HG03354 (cell line): ENCODE measurements at regions not wholly inside any gene's neighbourhood (a gene's known extent, or its start where the extent isn't known, plus 50 kb on each side); places are given as distances from the start of the nearest gene placed in this dataset.

Experiments used
- ATAC-seq: cut with Tn5 transposase; IDR thresholded peaks from one replicate; pipeline ENCODE4 v1.9.1; 2021; ENCODE audit warnings: mild to moderate bottlenecking; ENCODE audit not compliant: unreplicated experiment, poor library complexity, severe bottlenecking

DNA sequence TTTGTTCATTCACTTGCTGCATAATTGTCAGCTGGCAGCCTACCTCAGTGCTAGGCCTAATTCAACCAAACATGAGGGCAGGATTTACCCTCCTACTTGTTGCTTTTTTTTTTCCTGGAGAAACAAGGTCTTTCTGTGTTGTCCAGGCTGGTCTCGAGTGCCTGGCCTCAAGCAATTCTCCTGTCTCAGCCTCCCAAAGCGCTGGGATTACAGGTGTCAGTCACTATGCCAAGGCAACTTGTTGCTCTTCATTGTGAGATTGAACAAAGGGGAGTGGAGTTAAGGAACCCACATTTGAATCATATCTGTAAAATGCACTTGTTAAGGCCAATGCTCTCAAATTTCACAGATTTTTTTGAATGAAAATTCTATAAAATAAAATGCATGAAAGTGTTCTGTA, 380.5 kb downstream of the TMEM161B start:
- no peak for ATAC-seq

DNA sequence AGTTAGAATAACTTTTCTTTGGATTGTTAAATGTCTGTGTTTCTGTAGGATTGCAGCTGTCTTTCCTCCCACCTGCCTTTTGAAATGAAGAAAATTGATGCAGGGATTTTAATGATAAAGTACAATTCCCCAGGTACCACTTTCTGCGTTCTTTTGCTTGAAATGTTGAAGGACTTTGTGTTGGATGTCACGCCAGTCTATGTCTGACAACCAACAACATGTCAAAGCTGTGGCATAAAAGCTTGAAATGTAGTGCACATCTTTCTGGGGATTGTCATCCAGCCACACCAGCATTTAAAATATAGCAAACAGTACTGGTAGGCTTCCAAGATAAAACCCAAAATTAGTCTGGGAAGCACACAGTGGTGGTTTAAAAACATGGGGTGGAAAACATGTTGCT, 381.4 kb downstream of the TMEM161B start:
- ATAC-seq = no peak

DNA sequence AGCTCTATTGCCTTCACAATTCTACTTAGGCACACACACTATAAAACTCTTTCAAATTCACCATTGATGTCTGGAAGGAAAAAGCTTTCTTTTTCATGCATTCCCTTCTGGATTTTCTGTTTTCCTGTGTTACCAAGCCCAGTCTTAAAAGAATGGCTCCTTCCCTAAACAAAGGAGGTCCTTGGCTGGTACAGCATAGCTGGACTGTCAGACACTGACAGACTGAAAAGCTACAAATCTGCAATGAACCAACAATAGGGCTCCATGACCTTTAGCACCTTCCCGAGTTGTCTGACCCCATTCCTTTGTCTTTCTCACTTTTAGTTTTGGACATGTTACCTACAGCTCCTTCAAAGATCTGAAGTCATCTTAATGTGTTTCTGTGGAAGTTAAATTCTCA, 382.5 kb downstream of the TMEM161B start:
- no peak for ATAC-seq

DNA sequence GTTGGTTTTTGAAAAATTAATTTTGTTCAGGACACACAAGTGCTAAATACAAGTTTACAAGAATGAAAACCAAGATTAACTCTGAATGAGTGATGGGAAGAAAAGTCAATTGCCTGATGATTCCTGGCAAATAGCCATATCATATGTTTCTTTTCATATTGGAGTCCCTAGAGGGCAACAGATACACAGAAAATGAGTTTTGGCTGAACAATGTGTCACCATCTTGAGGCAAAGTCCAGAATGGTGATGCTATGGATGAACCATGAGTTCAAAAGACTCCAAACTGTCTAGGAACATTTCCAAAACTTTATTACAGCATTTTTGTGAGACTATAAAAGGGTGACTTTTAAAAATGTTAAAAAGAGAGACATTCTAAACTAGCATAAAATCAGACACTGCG, 382.9 kb downstream of the TMEM161B start:
- no peak for ATAC-seq

DNA sequence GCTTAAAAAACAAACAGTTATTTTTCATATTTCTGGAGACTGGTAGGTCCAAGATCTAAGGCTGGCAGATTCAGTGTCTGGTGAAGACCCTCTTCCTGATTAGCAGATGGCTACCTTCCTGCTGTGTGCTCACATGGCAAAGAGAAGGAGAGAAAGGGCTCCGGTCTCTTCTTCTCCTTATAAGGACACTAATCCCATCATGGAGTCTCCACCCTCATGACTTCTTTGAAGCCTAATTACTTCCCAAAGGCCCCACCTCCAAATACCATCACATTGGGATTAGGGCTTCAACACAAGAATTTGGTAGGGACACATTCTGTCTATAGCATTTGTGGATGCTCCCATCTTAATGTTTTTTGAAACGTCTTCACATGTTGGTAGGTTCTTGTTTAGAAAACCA, 391.1 kb downstream of the TMEM161B start:
- no peak for ATAC-seq

DNA sequence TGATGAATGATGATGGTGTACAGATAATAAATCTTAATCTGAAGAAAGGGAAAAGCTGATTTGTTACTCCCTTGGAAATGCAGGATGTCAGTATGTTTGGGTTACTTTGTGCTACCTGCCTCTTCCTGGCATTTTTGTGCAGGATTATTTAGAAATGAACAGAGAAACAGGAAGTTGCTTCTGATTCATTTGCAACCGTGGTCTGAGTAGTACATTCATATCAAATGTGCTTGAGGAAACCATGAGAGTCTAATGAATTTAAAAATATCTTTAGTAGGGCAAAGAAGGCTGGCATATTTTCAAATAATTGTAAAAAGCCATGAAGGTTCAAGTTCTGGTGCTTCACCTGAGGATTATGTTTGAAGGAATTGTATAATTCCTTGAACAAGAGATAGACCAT, 391.6 kb downstream of the TMEM161B start:
- ATAC-seq = no peak

DNA sequence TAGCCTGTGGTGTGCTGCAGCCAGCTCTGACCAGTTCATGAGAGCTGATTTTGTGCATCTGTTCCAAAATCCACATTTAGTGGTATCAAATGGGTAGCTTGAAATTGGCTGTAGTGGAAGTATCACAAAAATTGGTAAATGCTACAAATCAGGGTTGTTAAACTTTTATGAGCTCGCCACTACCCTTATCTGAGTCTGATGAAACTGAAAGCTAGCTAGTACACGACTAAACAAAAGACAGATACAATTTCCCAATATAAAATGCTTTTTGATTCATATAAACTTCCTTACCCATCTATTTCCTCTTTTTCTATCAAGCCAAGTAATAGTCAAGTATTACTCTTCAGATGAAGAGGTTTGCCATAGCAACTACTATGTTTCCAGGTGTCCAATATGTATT, 392.0 kb downstream of the TMEM161B start:
- no peak for ATAC-seq

DNA sequence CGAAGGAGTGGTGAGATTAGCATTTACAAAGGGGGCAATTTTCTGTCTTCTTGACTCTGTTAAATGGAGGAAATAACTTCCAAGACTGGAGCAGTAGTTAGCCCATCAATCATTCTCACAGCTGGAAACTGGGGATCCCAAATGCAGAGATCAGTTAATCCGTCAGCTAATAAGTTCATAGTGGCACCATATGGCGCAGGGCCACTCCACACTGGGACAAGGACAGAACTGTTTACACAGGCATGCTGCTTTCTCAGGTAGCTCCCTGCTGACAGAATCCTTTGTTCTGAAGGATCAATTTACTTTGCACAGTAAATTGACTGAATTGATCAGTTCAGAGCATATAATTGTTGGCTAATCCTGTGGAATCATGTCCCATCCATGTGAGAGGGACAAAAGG, 395.7 kb downstream of the TMEM161B start:
- no peak for ATAC-seq

DNA sequence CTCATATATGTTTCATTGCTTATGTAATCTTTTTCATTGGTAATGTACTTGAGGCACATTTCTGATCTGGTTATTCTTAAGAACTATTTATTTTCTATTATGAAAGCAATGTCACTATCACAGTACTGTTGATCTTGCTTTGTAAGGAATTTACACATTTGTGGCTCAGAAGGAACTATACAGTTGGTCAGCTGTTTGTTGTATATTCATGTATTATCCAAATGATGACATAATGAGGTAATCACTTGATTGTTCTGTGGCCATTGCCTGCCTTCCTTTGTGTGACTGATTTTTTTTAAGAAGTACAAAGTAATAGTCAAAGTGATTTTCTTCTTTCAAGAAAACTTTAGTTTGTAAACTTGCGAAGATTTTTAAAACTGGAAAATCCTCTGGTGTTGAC, 399.9 kb downstream of the TMEM161B start:
- no peak for ATAC-seq

DNA sequence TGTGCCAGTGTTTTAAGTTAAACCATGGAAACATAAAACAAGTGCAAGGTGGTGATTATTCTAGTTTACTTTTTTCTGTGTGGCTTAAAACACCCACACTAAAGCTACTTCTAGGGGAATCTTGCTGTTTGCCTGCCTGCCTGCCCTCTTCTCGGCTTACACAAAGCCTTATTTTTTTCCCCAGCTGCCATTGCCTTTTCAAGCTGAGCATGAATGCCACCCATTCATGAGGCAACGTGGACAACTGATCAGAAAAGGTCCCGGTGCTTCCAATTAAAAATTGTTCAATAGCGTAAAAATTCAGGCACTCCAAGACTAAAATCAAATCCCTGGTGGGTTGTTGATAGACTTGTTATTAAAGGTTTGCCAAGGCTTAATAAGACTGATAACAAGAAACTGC, 401.4 kb downstream of the TMEM161B start:
- no peak for ATAC-seq

DNA sequence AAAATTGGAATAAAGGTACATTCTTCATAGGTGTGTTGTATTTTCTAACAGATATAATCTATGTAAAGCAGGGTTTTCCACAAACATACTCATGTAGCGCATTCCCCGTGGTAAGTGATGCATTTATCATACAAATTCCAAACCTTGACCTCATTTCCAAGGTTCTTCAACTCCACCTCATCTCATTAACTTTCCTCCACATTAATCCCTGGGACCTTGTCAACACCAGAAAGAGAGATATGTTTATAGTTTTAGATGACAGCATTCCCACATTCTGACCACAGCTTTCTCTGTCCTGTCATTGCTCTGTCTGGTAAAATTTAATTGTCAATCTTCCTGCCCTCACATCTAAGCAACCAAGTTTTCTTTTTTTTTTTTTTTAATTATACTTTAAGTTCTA, 415.1 kb downstream of the TMEM161B start:
- ATAC-seq = no peak

DNA sequence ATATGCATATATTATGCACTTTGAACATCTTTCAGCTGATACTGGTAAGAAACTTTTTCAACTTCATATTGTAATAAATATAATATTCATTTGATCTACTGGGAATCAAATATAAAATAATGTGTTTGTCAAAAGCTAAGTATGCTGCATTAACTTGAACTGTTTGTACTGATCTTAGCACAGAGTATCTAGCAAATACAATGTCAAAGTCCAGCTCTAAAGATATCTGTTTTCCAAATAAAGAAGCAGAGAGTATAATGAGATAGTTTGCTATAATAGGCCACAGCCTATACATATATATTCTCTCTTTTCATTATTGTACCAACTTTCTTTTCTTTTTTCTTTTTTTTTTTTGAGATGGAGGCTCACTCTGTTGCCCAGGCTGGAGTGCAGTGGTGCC, 417.0 kb downstream of the TMEM161B start:
- no peak for ATAC-seq

DNA sequence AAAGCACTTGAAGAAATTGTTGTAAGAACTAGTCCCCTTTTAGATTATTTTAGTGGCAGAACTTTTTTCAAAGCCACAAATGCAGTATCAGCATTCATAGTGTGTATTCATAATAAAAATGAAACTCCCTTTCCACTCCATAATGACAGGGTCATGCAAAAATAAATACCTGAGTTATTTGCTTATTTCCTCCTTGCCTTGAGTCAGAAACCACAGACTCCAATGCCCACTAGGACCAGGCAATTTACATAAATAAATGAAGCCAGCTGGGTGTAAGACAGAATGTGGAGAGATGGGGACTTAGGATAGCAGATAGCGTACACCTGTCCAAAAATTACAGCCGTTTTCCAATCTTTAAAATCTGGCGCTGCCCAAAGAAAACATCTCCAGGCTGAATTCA, 417.8 kb downstream of the TMEM161B start:
- no peak for ATAC-seq

DNA sequence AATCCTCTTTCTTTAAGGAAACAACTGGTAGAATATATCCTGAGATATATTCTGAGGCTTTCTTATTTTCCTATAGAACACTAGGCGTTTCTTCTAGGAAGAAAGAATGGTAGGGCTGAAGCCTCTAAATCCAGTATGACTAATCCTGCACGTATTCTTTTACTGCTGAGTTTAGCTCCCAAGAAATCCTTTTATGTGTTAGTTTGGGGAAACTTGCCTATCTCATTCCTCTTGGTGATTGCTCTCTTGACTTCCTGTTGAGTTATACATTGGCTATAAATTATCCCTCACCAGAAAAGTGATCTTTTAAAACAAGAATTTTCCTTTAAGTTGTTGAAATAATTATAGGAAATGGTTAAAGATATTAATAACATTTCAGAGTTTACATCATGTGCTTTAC, 422.9 kb downstream of the TMEM161B start:
- ATAC-seq = no peak

DNA sequence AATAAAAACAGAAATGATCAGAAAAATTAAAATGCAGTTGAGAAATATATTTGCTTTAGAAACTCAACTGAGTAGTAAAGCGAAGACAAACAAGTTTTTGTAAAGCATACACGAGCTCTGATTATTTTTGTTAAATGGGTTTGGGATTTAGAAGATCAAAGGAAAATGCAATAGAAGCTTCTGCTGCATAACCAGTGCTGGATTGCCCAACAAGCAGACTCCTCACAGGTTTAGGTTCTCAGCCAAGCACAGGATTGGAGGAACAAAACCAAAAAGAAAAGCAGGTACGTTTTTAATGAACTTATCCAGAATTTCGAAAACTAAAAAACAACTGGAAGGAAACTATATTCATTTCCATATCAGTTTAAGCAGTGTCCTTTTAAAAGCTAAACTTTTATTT, 423.8 kb downstream of the TMEM161B start:
- no peak for ATAC-seq

DNA sequence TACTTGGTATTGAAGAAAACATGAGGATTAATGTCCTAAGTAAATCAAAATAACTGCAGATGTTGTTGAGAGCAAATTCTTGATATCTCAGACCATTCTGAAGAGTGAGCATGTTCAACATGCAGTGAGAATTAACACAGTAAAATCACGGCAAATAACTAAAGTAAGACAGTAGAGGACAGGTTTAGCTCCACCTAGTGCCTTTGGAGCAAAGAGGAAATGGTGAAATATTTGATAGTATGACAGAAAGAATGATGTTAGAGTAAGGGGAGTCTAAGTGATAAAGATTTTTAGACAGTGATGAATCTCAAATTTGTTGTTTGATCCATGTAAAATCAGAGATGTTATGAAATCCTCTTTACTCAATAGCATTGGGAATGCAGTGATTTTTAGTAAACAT, 424.2 kb downstream of the TMEM161B start:
- no peak for ATAC-seq

DNA sequence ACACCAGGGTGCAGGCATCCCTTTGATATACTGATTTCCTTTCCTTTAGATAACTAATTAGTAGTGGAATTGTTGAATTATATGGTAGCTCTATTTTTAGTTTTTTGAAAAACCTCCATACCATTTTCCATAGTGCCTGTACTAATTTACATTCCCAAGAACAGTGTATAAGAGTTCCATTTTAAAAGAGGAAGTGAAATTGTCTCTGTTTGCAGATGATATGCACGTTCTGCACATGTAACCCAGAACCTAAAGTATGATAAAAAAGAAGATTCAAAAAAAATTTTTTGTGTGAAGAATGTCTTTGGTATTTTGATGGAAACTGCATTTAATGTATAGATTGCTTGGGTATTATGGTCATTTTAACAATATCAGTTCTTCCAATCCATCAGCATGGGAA, 424.0 kb upstream of the CCNH start:
- ATAC-seq = no peak

DNA sequence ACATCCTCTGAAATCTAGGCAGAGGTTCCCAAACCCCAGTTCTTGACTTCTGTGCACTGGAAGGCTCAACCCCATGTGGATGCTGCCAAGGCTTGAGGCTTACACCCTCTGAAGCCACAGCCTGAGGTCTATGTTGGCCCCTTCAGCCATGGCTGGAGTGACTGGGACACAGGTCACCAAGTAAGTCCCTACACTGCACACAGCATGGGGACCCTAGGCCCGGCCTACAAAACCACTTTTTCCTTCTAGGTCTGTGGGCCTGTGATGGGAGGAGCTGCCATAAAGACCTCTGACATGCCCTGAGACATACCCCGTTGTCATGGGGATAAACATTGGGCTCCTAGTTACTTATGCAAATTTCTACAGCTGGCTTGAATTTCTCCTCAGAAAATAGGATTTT, 418.8 kb upstream of the CCNH start:
- ATAC-seq = no peak

DNA sequence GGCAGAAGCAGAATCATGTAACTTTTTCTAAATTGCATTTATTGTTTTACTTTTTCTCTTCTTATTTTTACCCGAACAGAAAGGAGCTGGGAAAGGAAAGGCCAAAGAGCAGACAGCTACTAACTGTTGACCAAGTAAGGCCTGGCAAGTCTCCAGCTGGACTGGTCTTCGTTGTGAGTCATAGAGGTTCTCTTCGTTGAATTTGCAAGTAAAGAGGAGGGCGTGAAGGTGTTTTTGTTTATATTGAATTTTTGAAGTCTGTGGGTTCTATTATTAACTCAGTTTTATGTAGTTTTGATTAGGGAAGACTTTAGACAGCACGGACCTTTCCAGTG, 416.5 kb upstream of the CCNH start:
- no peak for ATAC-seq

DNA sequence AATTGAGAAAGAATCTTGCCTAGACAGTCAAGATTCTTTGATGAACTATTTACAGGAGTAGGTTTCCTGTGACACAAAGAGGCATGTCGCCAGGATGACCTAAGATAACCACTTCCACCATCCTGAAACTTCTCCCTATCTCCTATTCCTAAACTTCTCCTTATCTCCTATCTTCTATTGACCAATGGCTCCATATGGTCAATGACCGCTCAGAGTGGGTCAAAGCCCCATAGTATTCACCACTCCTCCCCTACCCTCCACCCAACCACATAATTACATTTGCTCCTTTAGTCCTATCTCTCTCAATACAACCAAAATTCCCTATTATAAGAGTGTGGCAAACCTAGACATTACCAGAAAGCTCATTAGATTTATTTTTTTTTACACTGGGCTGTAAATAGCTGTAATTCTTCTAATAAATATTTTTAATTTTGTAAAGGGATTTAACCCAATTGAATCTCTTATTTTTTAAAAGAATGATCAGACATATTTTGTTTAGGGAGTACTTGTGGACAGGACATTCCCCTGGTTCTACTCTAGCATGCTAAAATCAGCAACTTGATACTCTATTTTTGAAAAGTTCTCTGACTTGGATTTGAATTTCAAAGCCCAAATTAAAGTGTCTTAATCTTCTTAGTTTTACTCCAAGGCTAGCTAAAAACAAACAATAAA, 416.0 kb upstream of the CCNH start:
- ATAC-seq = no peak

DNA sequence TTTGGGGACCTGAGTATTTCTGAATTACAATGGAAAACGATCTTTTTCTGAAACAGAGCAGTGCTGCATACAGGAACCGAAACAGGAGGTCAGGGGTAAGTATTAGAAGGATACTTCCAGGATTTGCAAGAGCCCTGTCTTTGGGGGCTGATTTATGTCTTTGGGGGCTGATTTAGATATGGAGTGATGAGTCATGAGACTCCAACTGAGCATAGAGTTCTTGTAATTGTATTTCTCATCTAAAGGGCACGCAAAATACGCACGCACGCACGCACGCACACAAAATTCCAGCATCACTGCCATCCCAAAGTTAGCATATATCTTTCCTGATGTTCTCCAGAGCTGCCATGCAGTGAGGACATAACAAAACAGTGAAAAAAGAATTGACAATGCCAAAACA, 414.8 kb upstream of the CCNH start:
- no peak for ATAC-seq

DNA sequence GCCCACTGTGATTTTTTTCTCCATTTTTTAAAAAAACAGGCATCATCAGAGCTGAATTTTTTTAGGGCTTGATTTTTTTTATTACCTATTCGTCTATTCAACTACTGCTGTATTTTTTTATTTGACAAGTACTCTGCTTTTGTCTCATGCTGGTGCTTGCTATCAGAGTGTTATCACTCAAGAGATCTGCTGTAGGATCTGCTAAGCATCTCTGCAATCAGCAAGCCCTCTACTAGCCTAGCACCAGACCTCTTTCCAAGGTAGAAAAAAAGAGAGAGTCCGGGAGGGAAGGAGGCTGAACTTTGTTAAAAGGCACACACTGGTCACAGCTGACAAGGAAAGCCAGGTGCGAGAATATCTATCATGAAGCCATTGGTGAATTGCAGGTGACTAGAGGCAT, 413.8 kb upstream of the CCNH start:
- ATAC-seq = no peak

DNA sequence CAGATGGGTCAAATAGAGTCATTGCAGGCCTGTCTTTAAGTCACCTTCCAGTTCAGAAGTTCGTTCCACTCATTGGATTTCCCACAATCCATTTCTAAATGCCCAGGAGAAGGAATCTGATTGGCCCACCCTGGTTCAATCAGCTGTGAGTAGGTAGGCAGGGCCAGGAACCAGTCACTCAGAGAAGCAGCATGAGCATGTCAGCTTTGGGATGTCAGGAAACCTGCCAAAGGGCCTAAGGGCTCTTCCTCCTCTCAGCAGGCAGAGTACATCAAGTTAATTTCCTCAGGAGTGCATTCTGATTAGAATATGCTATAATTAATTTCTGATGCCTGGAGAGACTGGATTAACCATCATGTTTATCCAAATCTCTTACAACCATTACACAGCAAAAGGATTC, 412.9 kb upstream of the CCNH start:
- ATAC-seq = no peak
